Subcutaneous abdominal adipose tissue (tissue), 5 donors: ENCODE measurements at regions not wholly inside any gene's neighbourhood (a gene's known extent, or its start where the extent isn't known, plus 50 kb on each side); places are given as distances from the start of the nearest gene placed in this dataset.

Experiments
- H3K27ac ChIP-seq: one replicate; pipeline ENCODE4 v1.7.0; 2013; ENCODE audit warnings: low read depth, mild to moderate bottlenecking, inconsistent platforms, low read length, moderate library complexity
- H3K27me3 ChIP-seq, 5 donors: one replicate each; pipeline ENCODE4 v1.7.0; 2013; ENCODE audit warnings: low read length in 5 of 5, inconsistent platforms in 1 of 5; ENCODE audit not compliant: control insufficient read depth in 5 of 5, insufficient read depth in 4 of 5
- H3K36me3 ChIP-seq, 5 donors: one replicate each; pipeline ENCODE4 v1.7.0; 2013; ENCODE audit warnings: low read length in 5 of 5; ENCODE audit not compliant: control insufficient read depth in 5 of 5, insufficient read depth in 5 of 5
- H3K4me1 ChIP-seq, 5 donors: one replicate each; pipeline ENCODE4 v1.7.0; 2013; ENCODE audit warnings: low read length in 5 of 5, mild to moderate bottlenecking in 3 of 5, moderate library complexity in 1 of 5; ENCODE audit not compliant: control insufficient read depth in 5 of 5, insufficient read depth in 5 of 5
- H3K4me3 ChIP-seq, 5 donors: one replicate each; pipeline ENCODE4 v1.7.0; 2013; ENCODE audit warnings: low read length in 5 of 5, low read depth in 1 of 5
- H3K9ac ChIP-seq, 5 donors: one replicate each; pipeline ENCODE4 v1.7.0; 2013; ENCODE audit warnings: low read length in 5 of 5, mild to moderate bottlenecking in 4 of 5, moderate library complexity in 3 of 5
- H3K9me3 ChIP-seq, 5 donors: one replicate each; pipeline ENCODE4 v1.7.0; 2013; ENCODE audit warnings: low read length in 5 of 5; ENCODE audit not compliant: control insufficient read depth in 5 of 5
- donor health status: healthy.
- donor health status: healthy.
- donor health status: healthy.
- donor health status: healthy.
- donor health status: healthy.

DNA sequence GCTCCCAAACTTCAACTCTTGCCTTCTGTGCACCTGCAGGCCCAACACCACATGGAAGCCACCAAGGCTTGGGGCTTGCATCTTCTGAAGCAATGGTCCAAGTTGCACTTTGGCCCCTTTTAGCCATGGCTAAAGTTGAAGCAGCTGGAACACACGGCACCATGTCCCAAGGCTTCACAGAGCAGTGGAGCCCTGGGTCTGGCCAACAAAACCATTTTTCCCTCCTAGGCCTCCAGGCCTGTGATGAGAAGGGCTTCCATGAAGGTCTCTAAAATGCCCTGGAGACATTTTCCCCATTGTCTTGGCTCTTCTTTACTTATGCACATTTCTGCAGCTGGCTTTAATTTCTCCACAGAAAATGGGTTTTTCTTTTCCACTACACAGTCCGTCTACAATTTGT, 61.3 kb upstream of the CYSLTR1 start:
- H3K27ac ChIP-seq: no peak overlapping the region
- H3K9me3 ChIP-seq: peaks cover 0 to 9% (median 3%) of the 10 kb centered on the region in 5 donors
- no peaks in the 10 kb centered on the region for H3K4me1 ChIP-seq
- peaks cover 0 to 3% (median 0%) of the 10 kb centered on the region in 5 donors for H3K27me3 ChIP-seq
- H3K4me3 ChIP-seq: no peak overlapping the region
- no peaks in the 10 kb centered on the region for H3K36me3 ChIP-seq
- H3K9ac ChIP-seq: no peak overlapping the region

DNA sequence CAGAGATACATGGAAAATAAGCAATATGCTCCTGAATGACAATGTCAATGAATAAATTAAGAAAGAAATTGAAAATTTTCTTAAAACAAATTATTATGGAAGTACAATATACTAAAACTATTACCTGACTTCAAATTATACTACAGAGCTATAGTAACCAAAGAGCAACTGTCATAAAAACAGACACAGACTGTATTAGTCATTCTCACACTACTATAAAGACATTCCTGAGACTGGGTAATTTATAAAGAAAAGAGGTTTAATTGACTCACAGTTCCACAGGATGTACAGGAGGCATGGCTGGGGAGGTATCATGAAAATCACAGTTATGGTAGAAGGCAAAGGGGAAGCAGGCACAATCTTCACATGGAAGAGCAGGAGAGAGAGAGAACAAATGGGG, 60.0 kb upstream of the CYSLTR1 start:
- no peaks in the 10 kb centered on the region for H3K4me1 ChIP-seq
- H3K36me3 ChIP-seq: no peaks in the 10 kb centered on the region
- no peak overlapping the region for H3K4me3 ChIP-seq
- H3K9me3 ChIP-seq: peaks cover 0 to 9% (median 3%) of the 10 kb centered on the region in 5 donors
- no peak overlapping the region for H3K27ac ChIP-seq
- H3K9ac ChIP-seq: no peak overlapping the region
- H3K27me3 ChIP-seq: peaks cover 0 to 3% (median 0%) of the 10 kb centered on the region in 5 donors

DNA sequence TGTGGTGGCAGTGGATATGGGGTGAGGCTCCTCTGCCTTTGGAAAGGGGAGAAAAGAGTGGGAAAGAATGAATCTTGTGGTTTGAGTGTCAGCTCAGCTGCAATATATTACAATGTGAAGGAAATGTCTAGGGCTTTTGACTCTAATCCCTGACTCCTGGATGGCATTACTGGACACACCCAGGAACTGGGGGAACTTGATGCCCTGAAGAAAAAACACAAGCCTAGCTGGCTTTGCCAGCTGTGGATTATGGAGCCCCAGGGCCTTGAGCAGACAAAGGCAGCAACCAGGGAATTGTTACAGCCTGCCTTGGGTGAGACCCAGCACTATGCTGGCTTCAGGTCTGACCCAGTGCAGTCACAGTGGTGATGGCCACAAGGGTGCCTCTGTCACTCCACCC, 57.1 kb upstream of the CYSLTR1 start:
- H3K9me3 ChIP-seq: peaks cover 0 to 9% (median 3%) of the 10 kb centered on the region in 5 donors
- H3K27me3 ChIP-seq: peaks cover 0 to 3% (median 0%) of the 10 kb centered on the region in 5 donors
- no peak overlapping the region for H3K4me3 ChIP-seq
- no peaks in the 10 kb centered on the region for H3K36me3 ChIP-seq
- H3K9ac ChIP-seq: no peak overlapping the region
- H3K4me1 ChIP-seq: peaks cover 1 to 3% (median 2%) of the 10 kb centered on the region in 5 donors
- no peak overlapping the region for H3K27ac ChIP-seq

DNA sequence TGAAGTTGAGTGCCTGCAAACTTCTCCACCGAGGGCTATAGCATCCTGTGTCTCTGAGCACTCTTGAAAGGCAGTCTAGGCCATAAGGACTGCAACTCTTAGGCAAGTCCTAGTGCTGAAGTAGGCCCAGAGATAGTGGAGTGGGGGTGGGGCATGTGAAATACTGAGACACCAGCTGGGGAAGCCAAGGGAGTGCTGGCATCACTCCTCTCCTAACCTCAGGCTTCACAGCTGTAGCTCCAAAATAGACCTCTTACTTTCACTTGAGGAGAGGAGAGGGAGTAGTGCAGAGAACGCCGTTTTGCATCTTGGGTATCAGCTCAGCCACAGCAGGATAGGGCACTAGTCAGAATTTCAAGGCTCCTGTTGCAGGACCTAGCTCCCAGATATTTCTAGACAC, 56.2 kb upstream of the CYSLTR1 start:
- H3K36me3 ChIP-seq: no peaks in the 10 kb centered on the region
- peaks cover 0 to 7% (median 3%) of the 10 kb centered on the region in 5 donors for H3K9me3 ChIP-seq
- H3K4me3 ChIP-seq: no peak overlapping the region
- H3K4me1 ChIP-seq: peaks cover 4 to 11% (median 9%) of the 10 kb centered on the region in 5 donors
- no peak overlapping the region for H3K9ac ChIP-seq
- no peak overlapping the region for H3K27ac ChIP-seq
- H3K27me3 ChIP-seq: peaks cover 0 to 3% (median 0%) of the 10 kb centered on the region in 5 donors

DNA sequence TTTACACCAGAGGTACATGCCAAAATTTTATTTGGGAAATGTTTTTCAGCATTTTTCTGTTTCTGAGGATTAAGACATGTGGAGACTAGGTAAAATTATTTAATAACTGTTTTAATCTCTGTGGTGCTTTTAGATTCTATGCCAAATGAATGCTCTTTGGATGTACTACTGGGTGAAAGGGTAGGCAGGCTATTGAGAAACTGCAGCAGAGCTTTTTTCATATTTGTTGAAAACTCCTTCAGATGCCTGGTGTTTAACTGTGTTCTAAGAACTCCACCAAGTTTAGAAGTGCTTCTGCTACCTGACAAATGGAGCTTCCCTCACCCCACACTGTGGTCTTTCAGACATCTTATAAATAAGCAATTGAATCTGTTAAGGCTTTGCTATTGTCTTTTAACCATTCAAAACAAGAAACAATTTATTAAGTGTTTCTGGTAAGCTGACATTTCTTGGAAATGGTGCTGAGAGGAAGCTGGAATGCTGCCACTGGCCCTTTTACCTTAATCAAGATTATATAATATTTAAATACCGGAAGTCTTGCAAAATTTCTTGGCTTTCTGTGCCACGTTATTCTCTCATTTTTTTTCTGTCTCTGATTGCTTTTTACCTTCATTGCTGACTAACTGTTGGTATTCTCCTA, 51.2 kb upstream of the CYSLTR1 start:
- no peaks in the 10 kb centered on the region for H3K27me3 ChIP-seq
- H3K4me1 ChIP-seq: peaks cover 4 to 17% (median 15%) of the 10 kb centered on the region in 5 donors
- H3K27ac ChIP-seq: peak overlapping the region; percentile 79
- H3K9me3 ChIP-seq: no peaks in the 10 kb centered on the region
- H3K36me3 ChIP-seq: no peaks in the 10 kb centered on the region
- H3K4me3 ChIP-seq: no peak overlapping the region
- peak overlapping the region in 1 of 5 donors; percentile 11 for H3K9ac ChIP-seq
